WTC11 (cell line): ENCODE measurements at regions not wholly inside any gene's neighbourhood (a gene's known extent, or its start where the extent isn't known, plus 50 kb on each side); places are given as distances from the start of the nearest gene placed in this dataset.
A peak's percentile ranks its signal among the peaks of the same experiment; 100 is the strongest.

Experiments
- ATAC-seq: fragments of 200-7000 bp; cut with Tn5 transposase; 2 replicates; pipeline ENCODE4 v1.10.0; 2021; ENCODE audit warnings: mild to moderate bottlenecking, moderate library complexity
- CTCF ChIA-PET: fragments of 300-600 bp; sonication (Branson Sonifier 250); formaldehyde crosslinking; loops from one replicate; lab custom pipeline; 2021; ENCODE audit warnings: antibody characterized with exemption; lab: Charles Lee
- POLR2A ChIA-PET: fragments of 350-600 bp; sonication (Branson Sonifier 250); formaldehyde crosslinking; loops from one replicate; lab custom pipeline; 2021; ENCODE audit warnings: antibody characterized with exemption; lab: Charles Lee
- DNase-seq: peaks from one replicate; pipeline ENCODE4 v3.0.0; 2021; ENCODE audit warnings: low spot score
- H3K27ac Mint-ChIP-seq: 2 replicates; pipeline ENCODE4 v1.8.0; 2021; ENCODE audit warnings: mixed read lengths
- H3K27me3 Mint-ChIP-seq: 2 replicates; pipeline ENCODE4 v1.8.0; 2021; ENCODE audit warnings: low read depth, mild to moderate bottlenecking, moderate library complexity, mixed read lengths
- H3K36me3 Mint-ChIP-seq: 2 replicates; pipeline ENCODE4 v1.8.0; 2021; ENCODE audit warnings: mixed read lengths
- H3K4me1 Mint-ChIP-seq: 2 replicates; pipeline ENCODE4 v1.8.0; 2022; ENCODE audit warnings: mixed read lengths
- H3K4me3 Mint-ChIP-seq: 2 replicates; pipeline ENCODE4 v1.8.0; 2021; ENCODE audit warnings: mild to moderate bottlenecking, moderate library complexity, mixed read lengths
- H3K9me3 Mint-ChIP-seq: 2 replicates; pipeline ENCODE4 v1.8.0; 2021; ENCODE audit warnings: mixed read lengths
- AR ChIP-seq: fragments of 250-450 bp; sonication (Bioruptor Pico); IDR thresholded peaks from 2 replicates; pipeline ENCODE4 v1.9.0; 2021; ENCODE audit warnings: mild to moderate bottlenecking
- CDX4 ChIP-seq: fragments of 250-450 bp; sonication (Bioruptor Pico); IDR thresholded peaks from 2 replicates; pipeline ENCODE4 v1.9.0; 2021; ENCODE audit warnings: moderate library complexity, mild to moderate bottlenecking, inconsistent platforms, borderline replicate concordance
- CREM ChIP-seq: sonication (generic); formaldehyde crosslinking; IDR thresholded peaks from 2 replicates; pipeline ENCODE4 v1.8.1; 2022; ENCODE audit warnings: mild to moderate bottlenecking, missing genetic modification reagents, moderate library complexity
- E2F5 ChIP-seq: sonication (generic); formaldehyde crosslinking; IDR thresholded peaks from 2 replicates; pipeline ENCODE4 v1.8.1; 2022; ENCODE audit warnings: mild to moderate bottlenecking, moderate library complexity, missing genetic modification reagents
- ETV6 ChIP-seq: sonication (generic); formaldehyde crosslinking; IDR thresholded peaks from 2 replicates; pipeline ENCODE4 v1.8.1; 2022; ENCODE audit warnings: mild to moderate bottlenecking, missing genetic modification reagents
- FOXJ3 ChIP-seq: sonication (generic); formaldehyde crosslinking; IDR thresholded peaks from 2 replicates; pipeline ENCODE4 v1.9.0; 2021; ENCODE audit warnings: missing genetic modification reagents, mild to moderate bottlenecking, borderline replicate concordance
- FOXK1 ChIP-seq: sonication (generic); formaldehyde crosslinking; IDR thresholded peaks from 2 replicates; pipeline ENCODE4 v1.8.0; 2022; ENCODE audit warnings: mild to moderate bottlenecking, moderate library complexity, missing genetic modification reagents
- FOXP4 ChIP-seq: sonication (generic); formaldehyde crosslinking; IDR thresholded peaks from 2 replicates; pipeline ENCODE4 v1.8.0; 2022; ENCODE audit warnings: mild to moderate bottlenecking, missing genetic modification reagents
- GTF2I ChIP-seq: fragments of 250-450 bp; sonication (Bioruptor Pico); conservative IDR thresholded peaks from 2 replicates; pipeline ENCODE4 v1.4.0; 2021; ENCODE audit warnings: mild to moderate bottlenecking
- JAZF1 ChIP-seq: fragments of 250-450 bp; sonication (Bioruptor Pico); IDR thresholded peaks from 2 replicates; pipeline ENCODE4 v1.9.0; 2021; ENCODE audit warnings: moderate library complexity, mild to moderate bottlenecking, inconsistent platforms
- MLX ChIP-seq: sonication (generic); formaldehyde crosslinking; IDR thresholded peaks from 2 replicates; pipeline ENCODE4 v1.8.1; 2023; ENCODE audit warnings: mild to moderate bottlenecking, missing genetic modification reagents, moderate library complexity
- MYBL2 ChIP-seq: sonication (generic); formaldehyde crosslinking; IDR thresholded peaks from 2 replicates; pipeline ENCODE4 v1.8.1; 2023; ENCODE audit warnings: mild to moderate bottlenecking, moderate library complexity, missing genetic modification reagents
- NFATC4 ChIP-seq: fragments of 250-450 bp; sonication (Bioruptor Pico); IDR thresholded peaks from 2 replicates; pipeline ENCODE4 v1.9.0; 2021; ENCODE audit warnings: mild to moderate bottlenecking
- NFE2L1 ChIP-seq: sonication (generic); formaldehyde crosslinking; IDR thresholded peaks from 2 replicates; pipeline ENCODE4 v1.8.1; 2023; ENCODE audit warnings: missing genetic modification reagents
- NR1H2 ChIP-seq: sonication (generic); formaldehyde crosslinking; IDR thresholded peaks from 2 replicates; pipeline ENCODE4 v1.9.0; 2021; ENCODE audit warnings: mild to moderate bottlenecking, moderate library complexity, missing genetic modification reagents
- SMAD3 ChIP-seq: sonication (generic); formaldehyde crosslinking; IDR thresholded peaks from 2 replicates; pipeline ENCODE4 v1.8.0; 2022; ENCODE audit warnings: missing genetic modification reagents, mild to moderate bottlenecking, borderline replicate concordance
- SMAD4 ChIP-seq: sonication (generic); formaldehyde crosslinking; IDR thresholded peaks from 2 replicates; pipeline ENCODE4 v1.8.0; 2022; ENCODE audit warnings: mild to moderate bottlenecking, missing genetic modification reagents
- SP1 ChIP-seq: sonication (generic); formaldehyde crosslinking; conservative IDR thresholded peaks from 2 replicates; pipeline ENCODE4 v1.8.1; 2022; ENCODE audit warnings: missing genetic modification reagents
- TP53 ChIP-seq: sonication (generic); formaldehyde crosslinking; IDR thresholded peaks from 2 replicates; pipeline ENCODE4 v1.8.1; 2023; ENCODE audit warnings: mild to moderate bottlenecking, missing genetic modification reagents
- ZBTB21 ChIP-seq: sonication (generic); formaldehyde crosslinking; IDR thresholded peaks from 2 replicates; pipeline ENCODE4 v1.8.1; 2023; ENCODE audit warnings: mild to moderate bottlenecking, missing genetic modification reagents, borderline replicate concordance
- ZNF121 ChIP-seq: sonication (generic); formaldehyde crosslinking; IDR thresholded peaks from 2 replicates; pipeline ENCODE4 v1.8.0; 2023; ENCODE audit warnings: missing genetic modification reagents
- ZNF219 ChIP-seq: sonication (generic); formaldehyde crosslinking; IDR thresholded peaks from 2 replicates; pipeline ENCODE4 v1.8.0; 2023; ENCODE audit warnings: missing genetic modification reagents, mild to moderate bottlenecking, borderline replicate concordance
- ZNF232 ChIP-seq: sonication (generic); formaldehyde crosslinking; IDR thresholded peaks from 2 replicates; pipeline ENCODE4 v1.8.0; 2022; ENCODE audit warnings: mild to moderate bottlenecking, missing genetic modification reagents
- ZNF396 ChIP-seq: fragments of 250-450 bp; sonication (Bioruptor Pico); IDR thresholded peaks from 2 replicates; pipeline ENCODE4 v1.8.0; 2021; ENCODE audit warnings: mild to moderate bottlenecking, moderate library complexity, borderline replicate concordance
- ZNF423 ChIP-seq: fragments of 250-450 bp; sonication (Bioruptor Pico); IDR thresholded peaks from 2 replicates; pipeline ENCODE4 v2.1.2; 2022; ENCODE audit warnings: mild to moderate bottlenecking, moderate library complexity
- ZNF671 ChIP-seq: fragments of 250-450 bp; sonication (Bioruptor Pico); IDR thresholded peaks from 2 replicates; pipeline ENCODE4 v1.8.0; 2021; ENCODE audit warnings: mild to moderate bottlenecking
- TF ChIP-seq, protein P1 (sequence below): fragments of 250-450 bp; sonication (Bioruptor Pico); conservative IDR thresholded peaks from 2 replicates; pipeline ENCODE4 v1.9.0; 2021; ENCODE audit warnings: mild to moderate bottlenecking
- TF ChIP-seq, protein P2 (sequence below): sonication (generic); formaldehyde crosslinking; IDR thresholded peaks from 2 replicates; pipeline ENCODE4 v1.8.1; 2023; ENCODE audit warnings: mild to moderate bottlenecking, missing genetic modification reagents

- H3K27me3 Mint-ChIP-seq, result no peaks in the 10 kb centered on the region
- POLR2A ChIA-PET, result no interaction called here
- no peak for TF ChIP-seq AR (CRISPR knock-in tag)
- TF ChIP-seq ZBTB21 (CRISPR knock-in tag), result no peak
- TF ChIP-seq ZNF232 (CRISPR knock-in tag), result no peak
- no peak for TF ChIP-seq ZNF396
- TF ChIP-seq ZNF219 (CRISPR knock-in tag), result no peak
- TF ChIP-seq ZNF121 (CRISPR knock-in tag), result no peak
- TF ChIP-seq ETV6 (CRISPR knock-in tag), result no peak
- TF ChIP-seq E2F5 (CRISPR knock-in tag), result no peak
- no peak for TF ChIP-seq TP53 (CRISPR knock-in tag)
- TF ChIP-seq NFE2L1 (CRISPR knock-in tag), result no peak
- no peak for TF ChIP-seq CDX4 (CRISPR knock-in tag)
- TF ChIP-seq, protein P1, sequence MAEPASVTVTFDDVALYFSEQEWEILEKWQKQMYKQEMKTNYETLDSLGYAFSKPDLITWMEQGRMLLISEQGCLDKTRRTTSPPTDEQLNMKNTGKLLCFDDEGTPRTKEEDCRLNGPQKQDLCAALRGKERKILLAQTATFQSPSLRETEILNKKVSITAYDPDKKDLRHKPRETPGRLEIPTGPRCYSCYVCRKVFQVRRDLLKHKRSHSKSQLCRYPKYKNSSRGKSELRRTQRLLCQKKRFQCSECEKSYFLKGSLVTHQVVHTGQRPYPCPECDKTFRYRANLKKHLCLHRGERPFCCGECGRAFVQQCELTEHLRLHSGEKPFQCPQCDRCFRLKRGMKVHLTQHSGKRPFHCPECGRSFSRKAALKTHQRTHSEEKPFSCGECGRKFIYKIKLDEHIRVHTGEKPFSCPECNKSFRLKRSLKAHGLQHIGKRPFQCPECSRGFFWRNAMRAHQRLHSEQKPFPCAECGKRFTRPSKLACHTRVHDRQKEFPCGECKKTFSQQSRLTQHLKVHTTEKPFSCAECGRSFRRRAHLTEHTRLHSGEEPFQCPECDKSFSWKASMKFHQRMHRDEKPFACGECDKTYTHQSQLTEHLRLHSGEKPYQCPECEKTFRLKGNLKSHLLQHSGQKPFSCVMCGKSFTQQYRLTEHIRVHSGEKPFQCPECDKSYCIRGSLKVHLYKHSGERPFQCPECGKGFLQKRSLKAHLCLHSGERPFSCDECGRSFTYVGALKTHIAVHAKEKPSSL (CRISPR knock-in tag), result no peak
- TF ChIP-seq FOXK1, result no peak
- TF ChIP-seq CREM, result no peak
- no peak for TF ChIP-seq JAZF1 (CRISPR knock-in tag)
- no peak for TF ChIP-seq NR1H2 (CRISPR knock-in tag)
- TF ChIP-seq, all 79 proteins: peak for 0
- Mint-ChIP-seq H3K4me1 (peaks cover 41% of the 10 kb centered on the region), H3K36me3 (no peaks in the 10 kb centered on the region), H3K27ac (no peak overlapping the region), H3K4me3 (no peak overlapping the region), H3K9me3 (peaks cover 4% of the 10 kb centered on the region)
- DNase-seq (no peak), ATAC-seq (peak; percentile 64)
- CTCF ChIA-PET, result no interaction called here
Observed at GRCh38 chr3:25288413-25288812, 139.7 kb upstream of the RARB start.

DNA sequence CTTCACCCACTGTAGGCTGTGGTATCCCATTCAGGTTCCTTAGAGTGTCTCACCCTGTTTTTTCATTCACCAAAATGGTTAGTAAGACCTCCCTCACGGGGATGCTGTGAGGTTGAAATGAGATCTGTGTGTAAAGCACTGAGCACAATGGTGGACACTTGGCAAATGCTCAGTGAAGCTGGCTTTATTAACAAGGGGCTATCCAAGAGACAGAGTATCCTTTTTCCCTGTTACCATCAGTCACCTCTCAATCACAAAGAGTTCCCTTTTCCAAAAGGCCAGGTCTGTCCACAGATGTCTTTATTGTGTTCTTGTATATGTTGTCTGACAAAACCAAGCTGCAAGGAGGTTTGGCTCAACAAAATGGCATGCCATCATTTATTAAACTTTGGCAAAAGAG is 138.9 kb upstream of the RARB start:
- Mint-ChIP-seq H3K4me3 (no peak overlapping the region), H3K4me1 (peaks cover 48% of the 10 kb centered on the region), H3K27ac (no peak overlapping the region), H3K27me3 (no peaks in the 10 kb centered on the region), H3K9me3 (peaks cover 4% of the 10 kb centered on the region), H3K36me3 (no peaks in the 10 kb centered on the region)
- ATAC-seq (no peak), DNase-seq (no peak)
- TF ChIP-seq GTF2I (CRISPR knock-in tag) (no peak), ZNF423 (CRISPR knock-in tag) (no peak), ZNF396 (no peak), TP53 (CRISPR knock-in tag) (no peak), SMAD3 (CRISPR knock-in tag) (no peak), FOXJ3 (CRISPR knock-in tag) (no peak), MLX (CRISPR knock-in tag) (no peak), FOXP4 (no peak), SP1 (CRISPR knock-in tag) (no peak), NFATC4 (no peak), ZNF671 (CRISPR knock-in tag) (no peak), SMAD4 (CRISPR knock-in tag) (no peak), MYBL2 (CRISPR knock-in tag) (no peak)
- TF ChIP-seq, protein P2, sequence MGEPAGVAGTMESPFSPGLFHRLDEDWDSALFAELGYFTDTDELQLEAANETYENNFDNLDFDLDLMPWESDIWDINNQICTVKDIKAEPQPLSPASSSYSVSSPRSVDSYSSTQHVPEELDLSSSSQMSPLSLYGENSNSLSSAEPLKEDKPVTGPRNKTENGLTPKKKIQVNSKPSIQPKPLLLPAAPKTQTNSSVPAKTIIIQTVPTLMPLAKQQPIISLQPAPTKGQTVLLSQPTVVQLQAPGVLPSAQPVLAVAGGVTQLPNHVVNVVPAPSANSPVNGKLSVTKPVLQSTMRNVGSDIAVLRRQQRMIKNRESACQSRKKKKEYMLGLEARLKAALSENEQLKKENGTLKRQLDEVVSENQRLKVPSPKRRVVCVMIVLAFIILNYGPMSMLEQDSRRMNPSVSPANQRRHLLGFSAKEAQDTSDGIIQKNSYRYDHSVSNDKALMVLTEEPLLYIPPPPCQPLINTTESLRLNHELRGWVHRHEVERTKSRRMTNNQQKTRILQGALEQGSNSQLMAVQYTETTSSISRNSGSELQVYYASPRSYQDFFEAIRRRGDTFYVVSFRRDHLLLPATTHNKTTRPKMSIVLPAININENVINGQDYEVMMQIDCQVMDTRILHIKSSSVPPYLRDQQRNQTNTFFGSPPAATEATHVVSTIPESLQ (CRISPR knock-in tag), result no peak
- ChIA-PET POLR2A (interaction anchor here (0.6 kb wide), 1 partner anchor 118 kb away, joined by 5 read pairs; no protein-coding TSS in a partner anchor), CTCF (no interaction called here)
